ENCODE measurements at regions not wholly inside any gene's neighbourhood (a gene's known extent, or its start where the extent isn't known, plus 50 kb on each side); places are given as distances from the start of the nearest gene placed in this dataset.
"Not testable (repeated sequence)": the region's sequence is repeated elsewhere in the genome, so short reads cannot be mapped to it uniquely, and the experiment has no call there.

DNA sequence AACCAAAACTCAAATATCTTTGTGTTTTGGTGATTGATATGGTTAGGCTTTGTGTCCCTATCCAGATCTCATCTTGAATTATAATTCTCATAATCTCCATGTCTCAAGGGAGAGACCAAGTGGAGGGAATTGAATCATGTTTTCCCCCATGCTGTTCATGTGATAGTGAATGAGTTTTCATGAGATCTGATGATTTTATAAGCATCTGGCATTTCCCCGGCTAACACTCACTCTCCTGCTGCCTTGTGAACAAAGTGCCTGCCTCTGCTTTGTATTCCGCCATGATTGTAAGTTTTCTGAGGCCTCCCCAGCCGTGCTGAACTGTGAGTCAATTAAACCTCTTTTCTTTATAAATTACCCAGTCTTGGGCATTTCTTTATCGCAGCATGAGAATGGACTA is 419.5 kb downstream of the SH2D4B start:
- no peak for DNase-seq

GRCh38 chr10:80964179-80964578 is 426.5 kb downstream of the SH2D4B start:
- no peak for DNase-seq

DNA sequence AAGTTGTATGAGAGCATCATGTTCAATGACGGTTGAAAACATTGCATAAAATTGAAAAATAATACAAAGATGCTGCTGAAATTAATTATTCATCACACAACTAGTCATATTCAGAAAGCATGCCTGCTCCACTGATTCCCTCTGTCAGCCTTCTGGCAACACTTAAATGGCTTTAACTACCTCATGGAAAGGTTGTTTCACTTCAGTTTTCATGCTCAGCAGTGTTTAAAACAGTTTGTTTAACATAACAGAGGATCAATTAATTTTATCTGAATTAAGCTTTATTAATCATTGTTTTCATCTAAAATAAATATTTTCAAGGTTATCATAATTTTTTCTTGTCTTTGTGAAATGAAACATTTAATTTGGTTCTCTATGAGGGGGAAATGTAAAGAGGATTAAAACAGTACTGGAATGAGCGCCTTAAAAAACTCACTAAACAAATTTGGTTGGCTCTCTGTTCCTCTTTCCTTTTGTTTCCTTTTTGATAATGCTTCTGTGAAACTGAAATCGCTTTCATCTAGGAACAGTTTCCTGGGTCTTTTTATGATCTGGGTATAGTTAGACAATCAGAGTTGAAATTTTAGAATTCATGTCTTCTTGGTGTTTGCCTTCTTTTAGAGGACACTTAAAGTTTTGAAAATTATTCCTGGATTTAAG is 427.4 kb downstream of the SH2D4B start:
- no peak for DNase-seq

DNA sequence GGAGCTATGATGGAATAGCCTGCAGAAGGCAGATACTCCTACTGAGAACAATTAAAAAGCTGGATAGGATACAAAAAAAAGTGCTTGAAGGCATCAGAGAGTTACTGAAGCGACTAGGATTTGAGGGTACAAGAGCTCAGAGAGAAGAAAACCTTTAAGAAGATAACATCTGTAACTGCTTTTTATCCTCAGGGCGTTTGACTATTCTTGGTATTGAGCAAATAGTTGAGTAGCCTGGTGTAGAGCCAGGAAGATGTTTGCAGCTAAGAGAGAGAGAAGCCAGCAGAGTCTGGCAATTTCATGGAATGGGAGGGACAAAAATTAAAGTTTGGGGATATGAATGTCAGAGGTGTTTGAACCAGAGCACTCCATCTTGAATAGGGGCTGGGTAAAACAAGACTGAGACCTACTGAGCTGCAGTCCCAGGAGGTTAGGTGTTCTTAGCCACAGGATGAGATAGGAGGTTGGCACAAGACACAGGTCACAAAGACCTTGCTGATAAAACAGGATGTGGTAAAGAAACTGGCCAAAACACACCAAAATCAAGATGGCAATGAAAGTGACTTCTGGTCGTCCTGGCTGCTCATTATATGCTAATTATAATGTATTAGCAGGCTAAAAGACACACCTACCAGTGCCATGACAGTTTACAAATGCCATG is 428.8 kb downstream of the SH2D4B start:
- no peak for DNase-seq

DNA sequence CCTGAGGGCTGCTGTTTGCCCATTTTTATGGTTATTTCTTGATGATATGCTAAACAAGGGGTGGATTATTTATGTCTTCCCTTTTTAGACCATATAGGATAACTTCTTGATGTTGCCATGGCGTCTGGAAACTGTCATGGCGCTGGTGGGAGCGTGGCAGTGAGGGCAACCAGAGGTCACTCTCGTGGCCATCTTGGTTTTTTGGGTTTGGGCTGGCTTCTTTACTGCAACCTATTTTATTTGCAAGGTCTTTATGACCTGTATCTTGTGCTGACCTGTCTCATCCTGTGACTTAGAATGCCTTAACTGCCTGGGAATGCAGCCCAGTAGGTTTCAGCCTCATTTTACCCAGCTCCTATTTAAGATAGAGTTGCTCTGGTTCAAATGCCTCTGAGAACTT is 429.7 kb downstream of the SH2D4B start:
- DNase-seq = not testable (repeated sequence)

DNA sequence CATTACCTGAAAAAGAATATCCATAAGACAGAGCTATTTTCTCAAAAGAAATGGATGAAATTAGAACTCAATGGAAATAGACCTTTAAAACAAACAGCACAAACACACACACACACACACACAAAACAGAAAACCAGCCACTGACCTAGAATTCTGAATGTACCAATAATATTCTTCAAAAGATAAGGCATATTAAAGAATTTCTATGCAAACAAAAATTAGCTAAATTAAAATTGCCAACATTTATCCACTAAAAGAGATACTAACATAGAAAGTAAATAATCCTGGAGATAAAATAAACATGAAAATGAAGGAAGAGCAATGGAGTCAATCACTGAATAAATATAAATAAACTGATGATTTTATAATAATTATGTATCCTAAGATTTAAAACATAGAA is 431.2 kb downstream of the SH2D4B start:
- DNase-seq = no peak

- DNase-seq = no peak
Observed at GRCh38 chr10:80971461-80971860, 433.8 kb downstream of the SH2D4B start.

- DNase-seq = no peak
Observed at GRCh38 chr10:80976658-80977057, 439.0 kb downstream of the SH2D4B start.

- no peak for DNase-seq
Observed at GRCh38 chr10:80985102-80985501, 447.4 kb downstream of the SH2D4B start.

DNA sequence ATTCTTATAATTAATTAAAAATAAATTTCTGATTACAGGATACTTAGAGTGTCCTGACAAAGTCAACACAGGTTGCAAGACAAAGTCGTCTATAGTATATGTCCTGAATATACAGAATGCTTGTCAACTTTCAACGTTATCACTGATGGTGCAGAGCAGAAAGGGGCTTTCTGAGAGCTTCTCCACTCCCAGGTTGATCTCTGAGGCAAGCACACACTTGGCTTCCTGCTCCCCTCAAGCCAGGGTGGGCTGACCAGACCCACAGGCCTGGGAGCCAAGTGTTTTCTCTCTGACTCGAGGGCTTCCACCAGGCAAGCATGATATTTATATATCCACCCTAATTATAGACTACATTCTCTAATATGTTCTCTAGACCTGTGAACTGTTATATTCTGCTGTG is 448.9 kb downstream of the SH2D4B start:
- no peak for DNase-seq

DNA sequence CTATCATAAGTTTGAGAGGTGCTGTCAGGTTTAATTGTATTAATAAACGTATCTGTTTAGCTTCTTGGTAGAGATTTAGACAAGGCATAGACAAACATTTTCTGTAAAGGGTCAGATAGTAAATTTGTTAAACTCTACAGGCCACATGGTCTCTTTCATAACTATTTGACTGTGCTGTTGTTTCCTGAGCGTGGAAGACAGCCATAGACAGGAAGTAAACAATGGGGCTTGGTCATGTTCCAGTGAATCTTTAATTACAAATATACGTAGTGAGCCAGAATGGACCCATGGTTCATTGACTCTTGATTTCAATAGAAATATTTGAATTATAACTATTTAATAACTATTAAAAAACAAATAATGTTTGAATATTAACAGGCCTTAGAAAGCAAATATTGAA is 451.1 kb downstream of the SH2D4B start:
- no peak for DNase-seq

DNA sequence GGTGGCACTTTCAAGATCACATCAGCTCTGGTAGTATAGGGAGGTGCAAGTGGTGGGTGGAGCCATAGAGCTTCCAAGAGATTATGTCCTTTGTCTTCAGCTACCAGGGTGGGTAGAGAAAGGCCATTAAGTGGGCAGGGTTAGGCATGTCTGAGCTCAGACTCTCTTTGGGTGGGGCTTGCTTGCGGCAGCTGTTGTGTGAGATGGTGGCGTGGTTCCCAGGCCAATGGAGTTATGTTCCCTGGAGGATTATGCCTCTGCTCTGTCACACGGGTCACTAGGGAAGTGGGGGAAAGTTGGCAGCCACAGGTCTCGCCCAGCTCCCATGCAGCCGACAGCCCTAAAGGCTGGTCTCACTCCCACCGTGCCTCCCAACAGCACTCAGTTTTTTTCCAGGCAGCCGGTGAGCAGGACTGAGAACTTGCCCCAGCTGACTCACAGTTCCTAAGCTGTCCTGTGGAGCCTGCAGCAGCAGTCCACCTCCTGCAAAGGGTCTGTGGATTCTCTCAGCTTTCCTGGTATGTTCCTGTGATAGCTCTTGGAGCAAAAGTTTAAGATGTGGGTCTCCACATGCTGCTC is 459.0 kb downstream of the SH2D4B start:
- no peak for DNase-seq

- DNase-seq = no peak
Observed at GRCh38 chr10:81000781-81001180, 463.1 kb downstream of the SH2D4B start.

DNA sequence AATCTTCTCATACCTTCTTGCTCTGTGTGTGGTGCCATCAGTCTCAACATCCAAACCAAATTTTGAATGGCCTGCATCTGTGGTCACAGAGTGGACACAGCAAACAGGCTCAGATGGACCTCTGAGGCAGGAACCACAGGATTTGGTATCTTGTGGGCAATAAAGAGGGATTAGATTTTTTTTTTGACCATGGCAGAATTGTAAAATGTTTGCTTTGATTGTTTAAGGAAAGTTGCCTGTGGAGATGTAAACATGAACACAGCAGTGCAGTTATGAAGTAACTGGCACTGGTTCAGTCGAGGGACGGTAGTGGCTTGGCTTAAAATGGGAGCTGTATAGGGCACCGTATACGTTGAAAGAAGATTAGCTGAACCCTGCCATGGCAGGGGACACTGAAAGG is 464.7 kb downstream of the SH2D4B start:
- no peak for DNase-seq

DNA sequence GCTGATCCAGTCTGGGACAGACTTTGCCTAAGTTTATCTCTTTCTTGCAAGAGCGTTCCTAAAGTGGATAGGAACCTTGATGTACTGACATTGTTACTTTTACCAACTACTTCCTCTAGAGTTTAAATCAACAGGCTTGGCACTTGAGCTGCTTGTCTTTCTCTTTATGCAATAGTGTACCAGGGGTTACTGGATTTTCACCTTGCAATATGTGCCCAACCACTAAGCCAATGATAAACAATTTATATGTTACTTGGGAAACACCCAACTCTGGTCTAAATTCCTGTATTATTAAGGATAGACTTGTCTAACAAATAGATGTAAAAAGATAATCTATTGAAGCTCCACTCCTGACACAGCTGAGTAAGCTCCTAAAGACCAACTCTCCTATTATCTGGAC is 470.2 kb downstream of the SH2D4B start:
- DNase-seq = no peak

- no peak for DNase-seq
Observed at GRCh38 chr10:81008726-81009125, 471.0 kb downstream of the SH2D4B start.

- no peak for DNase-seq
Observed at GRCh38 chr10:81009296-81009695, 471.6 kb downstream of the SH2D4B start.

DNA sequence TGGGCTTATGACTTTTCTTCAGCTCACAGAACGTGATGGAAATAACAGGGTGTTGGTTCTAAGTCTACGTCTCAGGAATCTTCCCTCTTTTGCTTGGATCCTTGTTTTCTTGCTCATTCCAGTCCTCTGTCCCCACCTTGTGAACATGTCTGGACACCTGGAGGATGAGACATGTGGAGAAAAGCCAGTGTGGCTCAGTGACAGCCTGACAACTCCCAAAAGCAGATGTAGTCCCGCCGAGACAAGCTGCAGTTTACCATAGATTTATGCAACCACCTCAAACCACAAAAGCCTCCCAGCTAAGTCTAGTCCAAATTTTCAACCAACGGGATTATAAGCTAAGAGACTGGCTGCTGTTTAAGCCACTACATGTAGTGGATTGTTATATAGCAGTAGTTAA is 476.1 kb downstream of the SH2D4B start:
- no peak for DNase-seq

- peak; percentile 8 for DNase-seq
Observed at GRCh38 chr10:81019029-81019890, 481.6 kb downstream of the SH2D4B start.

DNA sequence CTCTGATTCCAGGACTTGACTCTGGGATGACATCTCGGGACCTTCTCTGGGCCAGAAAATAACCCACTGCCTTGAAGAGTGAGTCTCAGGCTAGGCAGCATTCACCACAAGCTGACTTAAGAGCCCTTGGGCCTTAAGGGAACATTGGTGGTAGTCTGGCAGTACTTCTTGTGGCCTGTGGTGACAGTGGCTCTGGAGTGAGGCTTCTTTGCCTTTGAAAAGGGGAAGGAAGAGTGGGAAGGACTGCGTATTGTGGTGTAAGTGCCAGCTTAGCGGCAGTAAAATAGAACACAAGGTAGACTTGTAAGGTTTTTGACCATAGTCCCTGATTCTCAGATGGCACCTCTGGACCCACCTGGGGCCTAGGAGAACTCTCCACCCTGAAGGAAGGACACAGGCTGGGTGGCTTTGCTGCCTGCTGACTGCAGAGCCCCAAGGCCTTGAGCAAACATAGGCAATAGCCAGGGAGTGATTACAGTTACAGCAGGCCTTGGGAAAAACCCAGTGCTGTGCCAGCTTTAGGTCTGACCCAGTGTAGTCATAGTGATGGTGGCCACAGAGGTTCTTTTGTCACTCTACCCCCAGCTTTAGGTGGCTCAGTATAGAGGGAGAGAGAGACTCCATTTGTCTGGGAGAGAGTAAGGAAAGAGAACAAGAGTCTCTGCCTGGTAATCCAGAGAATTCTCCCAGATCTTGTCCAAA is 483.9 kb downstream of the SH2D4B start:
- peak; percentile 63 for DNase-seq

DNA sequence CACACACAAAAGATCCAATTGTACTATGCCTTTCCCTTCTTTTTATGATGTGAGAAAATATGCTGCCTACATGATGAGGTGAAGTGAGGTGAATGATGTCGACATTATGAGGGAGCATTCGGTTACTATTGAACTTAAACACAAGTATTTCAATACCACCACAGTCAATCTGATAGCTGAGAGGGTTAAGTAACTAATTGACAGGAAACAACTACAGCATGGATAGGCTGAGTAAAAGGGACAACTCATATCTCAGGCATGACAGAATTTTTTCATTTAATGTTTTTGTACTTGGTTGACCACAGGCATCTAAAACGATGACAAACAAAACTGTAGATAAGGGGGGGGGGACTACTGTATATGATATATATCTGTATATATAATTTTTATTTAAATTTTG is 488.9 kb downstream of the SH2D4B start:
- DNase-seq = no peak

GRCh38 chr10:81027223-81027622 is 489.5 kb downstream of the SH2D4B start:
- no peak for DNase-seq

DNA sequence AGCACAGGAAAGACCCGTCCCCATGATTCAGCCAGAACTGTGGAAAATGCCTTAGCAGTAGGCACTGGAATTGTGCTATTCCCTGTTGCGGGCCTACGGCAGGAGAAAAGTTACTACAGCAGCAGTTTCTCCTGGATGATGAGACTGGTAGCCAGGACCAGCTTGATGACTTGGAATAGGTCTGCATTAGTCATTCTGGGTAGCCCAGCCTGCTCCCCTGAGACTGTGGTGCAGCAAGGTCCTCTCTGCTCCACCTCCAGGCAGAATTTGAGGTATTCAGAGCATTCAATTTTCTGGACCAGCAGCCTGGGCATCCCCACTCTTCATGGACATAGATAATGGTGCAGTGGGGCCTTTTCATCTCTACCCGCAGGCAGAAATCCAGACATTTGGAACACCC is 490.0 kb downstream of the SH2D4B start:
- DNase-seq = no peak
